GM12875 (cell line): ENCODE measurements at regions not wholly inside any gene's neighbourhood (a gene's known extent, or its start where the extent isn't known, plus 50 kb on each side); places are given as distances from the start of the nearest gene placed in this dataset.

ENCODE experiments used
- H3K4me3 ChIP-seq: one replicate; pipeline ENCODE4 v1.5.1; 2011; ENCODE audit warnings: low read depth, low read length, control low read depth
- CTCF ChIP-seq: IDR thresholded peaks from 2 replicates; pipeline ENCODE4 v1.5.1; 2011; ENCODE audit warnings: low read depth, mild to moderate bottlenecking, control low read depth, inconsistent platforms, low read length, moderate library complexity, borderline replicate concordance; ENCODE audit not compliant: insufficient read depth

GRCh38 chr4:182134261-182134660 lies 108.9 kb upstream of the TENM3 start:
- TF ChIP-seq CTCF = no peak

GRCh38 chr4:182136201-182136600 lies 107.0 kb upstream of the TENM3 start:
- TF ChIP-seq CTCF = no peak
- H3K4me3 ChIP-seq = no peak overlapping the region

More at GRCh38 chr4:182134261-182134660, 108.9 kb upstream of the TENM3 start:
- no peak overlapping the region for H3K4me3 ChIP-seq

GRCh38 chr4:182137343-182137742 lies 105.9 kb upstream of the TENM3 start:
- no peak overlapping the region for H3K4me3 ChIP-seq
- no peak for TF ChIP-seq CTCF

- no peak overlapping the region for H3K4me3 ChIP-seq
- TF ChIP-seq CTCF = no peak
Observed at GRCh38 chr4:182139491-182139890, 103.7 kb upstream of the TENM3 start.

- no peak for TF ChIP-seq CTCF
- no peak overlapping the region for H3K4me3 ChIP-seq
Observed at GRCh38 chr4:182140547-182140946, 102.7 kb upstream of the TENM3 start.

GRCh38 chr4:182141061-182141460 lies 102.1 kb upstream of the TENM3 start:
- no peak for TF ChIP-seq CTCF
- no peak overlapping the region for H3K4me3 ChIP-seq

GRCh38 chr4:182142176-182143085 lies 100.8 kb upstream of the TENM3 start:
- no peak overlapping the region for H3K4me3 ChIP-seq
- no peak for TF ChIP-seq CTCF
